HepG2 (cell line): ENCODE measurements at regions not wholly inside any gene's neighbourhood (a gene's known extent, or its start where the extent isn't known, plus 50 kb on each side); places are given as distances from the start of the nearest gene placed in this dataset.
A peak's percentile ranks its signal among the peaks of the same experiment; 100 is the strongest.

Experiments
- ATAC-seq: fragments of 200-7000 bp; cut with Tn5 transposase; 3 replicates; pipeline ENCODE4 v1.9.1; 2020; ENCODE audit warnings: mild to moderate bottlenecking, moderate library complexity
- BruUV-seq: library from RNA; stranded (reverse); fragments of 400-500 nt; replicated peaks from 2 replicates; lab custom pipeline; 2021; lab: Mats Ljungman, UMichigan
- CTCF ChIA-PET: fragments of 300-600 bp; formaldehyde crosslinking; extraction: SDS; loops from one replicate; lab custom pipeline; 2021; ENCODE audit warnings: low total read pairs, inconsistent platforms, low intra/inter-chr PET ratio; lab: Yijun Ruan, JAX
- POLR2A ChIA-PET: fragments of 350-600 bp; sonication (Branson Sonifier 250); formaldehyde crosslinking; loops from one replicate; lab custom pipeline; 2020; ENCODE audit warnings: antibody characterized with exemption, inconsistent platforms; lab: Yijun Ruan, JAX
- DNase-seq: peaks from one replicate; pipeline ENCODE4 v3.0.0-alpha.2; 2015; ENCODE audit warnings: low spot score
- FAIRE-seq: peaks from 3 replicates; lab custom pipeline; 2011; peaks lifted over from hg19 to GRCh38; lab: Jason Lieb, UNC
- H2AFZ ChIP-seq: one replicate; pipeline ENCODE4 v1.6.1; 2011; ENCODE audit warnings: low read length, inconsistent platforms
- H3K27ac ChIP-seq: fragments of 300-600 bp; 3 replicates; pipeline ENCODE4 v1.8.0; 2011; ENCODE audit warnings: mixed run types, mild to moderate bottlenecking, mixed read lengths, low read length, inconsistent platforms; ENCODE audit not compliant: insufficient read depth; ENCODE audit errors: extremely low read length
- H3K27me3 ChIP-seq, 2 experiments: fragments of 200-600 bp in 1 of 2; 2 replicates in 1 of 2; 3 replicates in 1 of 2; pipeline versions ENCODE4 v1.6.0 to v1.8.0; 2011; ENCODE audit warnings: low read length in 2 of 2, mild to moderate bottlenecking in 2 of 2, moderate library complexity in 2 of 2, inconsistent platforms in 1 of 2; ENCODE audit not compliant: insufficient read depth in 2 of 2, control insufficient read depth in 1 of 2
- H3K36me3 ChIP-seq, 2 experiments: fragments of 200-600 bp in 1 of 2; replicated peaks in 1 of 2; 2 replicates in 1 of 2; 3 replicates in 1 of 2; pipeline versions ENCODE4 v1.5.1 to v1.8.0; 2011; ENCODE audit warnings: low read length in 2 of 2, inconsistent platforms in 1 of 2; ENCODE audit not compliant: insufficient read depth in 2 of 2, control insufficient read depth in 1 of 2
- H3K4me1 ChIP-seq: 2 replicates; pipeline ENCODE4 v1.5.1; 2012; ENCODE audit warnings: low read length, inconsistent platforms; ENCODE audit not compliant: insufficient read depth
- H3K4me2 ChIP-seq: 2 replicates; pipeline ENCODE4 v1.6.0; 2011; ENCODE audit warnings: low read depth, low read length, inconsistent platforms
- H3K4me3 ChIP-seq, 3 experiments: fragments of 200-600 bp in 1 of 3; sonication (generic), shearing (Covaris generic) in 1 of 3; replicated peaks in 1 of 3; 2 replicates each; pipeline ENCODE4 v1.5.1; 2011 to 2016; ENCODE audit warnings: low read length in 3 of 3, inconsistent platforms in 2 of 3, low read depth in 2 of 3, mild to moderate bottlenecking in 2 of 3, control low read depth in 1 of 3, mixed read lengths in 1 of 3; ENCODE audit not compliant: insufficient read depth in 1 of 3
- H3K79me2 ChIP-seq: one replicate; pipeline ENCODE4 v1.6.1; 2011; ENCODE audit warnings: low read length, inconsistent platforms; ENCODE audit not compliant: insufficient read depth
- H3K9ac ChIP-seq: 2 replicates; pipeline ENCODE4 v1.6.0; 2011; ENCODE audit warnings: mild to moderate bottlenecking, low read depth, low read length, inconsistent platforms; ENCODE audit not compliant: insufficient read depth
- H3K9me3 ChIP-seq: 2 replicates; pipeline ENCODE4 v1.5.1; 2012; ENCODE audit warnings: mild to moderate bottlenecking, low read length
- H4K20me1 ChIP-seq: 2 replicates; pipeline ENCODE4 v1.6.0; 2011; ENCODE audit warnings: inconsistent platforms, mild to moderate bottlenecking, low read length, moderate library complexity; ENCODE audit not compliant: insufficient read depth
- HES4 ChIP-seq: sonication (generic); formaldehyde crosslinking; IDR thresholded peaks from 2 replicates; pipeline ENCODE4 v1.9.0; 2021; ENCODE audit warnings: mild to moderate bottlenecking, missing genetic modification reagents, borderline replicate concordance
- HNF4G ChIP-seq, 2 experiments: sonication (generic) in 1 of 2; formaldehyde crosslinking in 1 of 2; IDR thresholded peaks; 2 replicates each; pipeline versions ENCODE4 v1.4.0 to v1.6.1; 2011 to 2020; ENCODE audit warnings: borderline replicate concordance in 2 of 2, low read depth in 2 of 2, mild to moderate bottlenecking in 2 of 2, low read length in 1 of 2, missing genetic modification reagents in 1 of 2, moderate library complexity in 1 of 2
- PAXIP1 ChIP-seq: sonication (generic); formaldehyde crosslinking; conservative IDR thresholded peaks from 2 replicates; pipeline ENCODE4 v1.4.0; 2020; ENCODE audit warnings: mild to moderate bottlenecking, missing genetic modification reagents, moderate library complexity
- ZNF546 ChIP-seq: sonication (generic); formaldehyde crosslinking; conservative IDR thresholded peaks from 2 replicates; pipeline ENCODE4 v1.8.1; 2023; ENCODE audit warnings: mild to moderate bottlenecking, missing genetic modification reagents
- ZNF709 ChIP-seq: sonication (generic); formaldehyde crosslinking; IDR thresholded peaks from 2 replicates; pipeline ENCODE4 v1.5.0; 2020; ENCODE audit warnings: mild to moderate bottlenecking, missing genetic modification reagents
- ZNF749 ChIP-seq: sonication (generic); formaldehyde crosslinking; IDR thresholded peaks from 2 replicates; pipeline ENCODE4 v1.8.0; 2022; ENCODE audit warnings: mild to moderate bottlenecking, missing genetic modification reagents, moderate library complexity, borderline replicate concordance
- ZNF816 ChIP-seq: sonication (generic); formaldehyde crosslinking; IDR thresholded peaks from 2 replicates; pipeline ENCODE4 v1.8.0; 2022; ENCODE audit warnings: missing genetic modification reagents, mild to moderate bottlenecking, borderline replicate concordance
- in situ Hi-C: cut with HindIII; loops from 2 replicates; pipeline ENCODE4 v1.10.0; 2017; ENCODE audit warnings: low pct_unique_long_range_greater_than_20kb; ENCODE audit not compliant: extremely low pct_ligation_motif_present
- intact Hi-C: fragments of 100-400 bp; cut with micrococcal nuclease; formaldehyde crosslinking; loops from one replicate; pipeline ENCODE4 v1.10.0; 2022; ENCODE audit not compliant: unreplicated experiment

GRCh38 chr21:24302400-24302799 lies 1304.9 kb downstream of the MRPL39 start:
- BruUV-seq: no TSS peak
- Histone ChIP-seq H3K27me3 (no peaks in the 10 kb centered on the region), H2AFZ (no peak overlapping the region), H3K9me3 (peaks cover 75% of the 10 kb centered on the region), H3K4me2 (no peak overlapping the region), H4K20me1 (no peaks in the 10 kb centered on the region), H3K4me1 (no peaks in the 10 kb centered on the region), H3K27ac (no peak overlapping the region), H3K79me2 (no peaks in the 10 kb centered on the region), H3K4me3 (no peak overlapping the region), H3K9ac (no peak overlapping the region), H3K36me3 (no peaks in the 10 kb centered on the region)
- ChIA-PET CTCF (no interaction called here), POLR2A (no interaction called here)
- ATAC-seq: no peak; the same call in 2 of the 3 replicates
- no peak for TF ChIP-seq ZNF546
- no peak for TF ChIP-seq ZNF749
- TF ChIP-seq HES4: no peak
- TF ChIP-seq ZNF816 (CRISPR knock-in tag): no peak
- TF ChIP-seq HNF4G (IDR thresholded peaks at IDR 0.05; ENCODE audit: borderline replicate concordance, low read depth, low read length): no peak
- TF ChIP-seq HNF4G (CRISPR knock-in tag; IDR thresholded peaks at IDR 0.05; ENCODE audit: borderline replicate concordance, low read depth): no peak
- TF ChIP-seq PAXIP1 (CRISPR knock-in tag): 0 out of 2 replicates have a peak, but pooled peaks have one; percentile 20
- no peak for TF ChIP-seq ZNF709 (CRISPR knock-in tag)
- peak; percentile 2 for DNase-seq
- no peak for FAIRE-seq
- in situ Hi-C loops (no loop called here), intact Hi-C loops (no loop called here)
